ENCODE measurements at regions not wholly inside any gene's neighbourhood (a gene's known extent, or its start where the extent isn't known, plus 50 kb on each side); places are given as distances from the start of the nearest gene placed in this dataset.

GRCh38 chr6:164370773-164371172 lies 938.6 kb downstream of the C6orf118 start:
- TF ChIP-seq, protein P1, sequence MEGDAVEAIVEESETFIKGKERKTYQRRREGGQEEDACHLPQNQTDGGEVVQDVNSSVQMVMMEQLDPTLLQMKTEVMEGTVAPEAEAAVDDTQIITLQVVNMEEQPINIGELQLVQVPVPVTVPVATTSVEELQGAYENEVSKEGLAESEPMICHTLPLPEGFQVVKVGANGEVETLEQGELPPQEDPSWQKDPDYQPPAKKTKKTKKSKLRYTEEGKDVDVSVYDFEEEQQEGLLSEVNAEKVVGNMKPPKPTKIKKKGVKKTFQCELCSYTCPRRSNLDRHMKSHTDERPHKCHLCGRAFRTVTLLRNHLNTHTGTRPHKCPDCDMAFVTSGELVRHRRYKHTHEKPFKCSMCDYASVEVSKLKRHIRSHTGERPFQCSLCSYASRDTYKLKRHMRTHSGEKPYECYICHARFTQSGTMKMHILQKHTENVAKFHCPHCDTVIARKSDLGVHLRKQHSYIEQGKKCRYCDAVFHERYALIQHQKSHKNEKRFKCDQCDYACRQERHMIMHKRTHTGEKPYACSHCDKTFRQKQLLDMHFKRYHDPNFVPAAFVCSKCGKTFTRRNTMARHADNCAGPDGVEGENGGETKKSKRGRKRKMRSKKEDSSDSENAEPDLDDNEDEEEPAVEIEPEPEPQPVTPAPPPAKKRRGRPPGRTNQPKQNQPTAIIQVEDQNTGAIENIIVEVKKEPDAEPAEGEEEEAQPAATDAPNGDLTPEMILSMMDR (IDR thresholded peaks at IDR 0.05; ENCODE audit: control insufficient read depth, extremely low read depth, insufficient read depth), result no peak
- H3K4me3 ChIP-seq (ENCODE audit: low read depth, low read length), result no peak overlapping the region
- no peak for DNase-seq (ENCODE audit: low read depth)

DNA sequence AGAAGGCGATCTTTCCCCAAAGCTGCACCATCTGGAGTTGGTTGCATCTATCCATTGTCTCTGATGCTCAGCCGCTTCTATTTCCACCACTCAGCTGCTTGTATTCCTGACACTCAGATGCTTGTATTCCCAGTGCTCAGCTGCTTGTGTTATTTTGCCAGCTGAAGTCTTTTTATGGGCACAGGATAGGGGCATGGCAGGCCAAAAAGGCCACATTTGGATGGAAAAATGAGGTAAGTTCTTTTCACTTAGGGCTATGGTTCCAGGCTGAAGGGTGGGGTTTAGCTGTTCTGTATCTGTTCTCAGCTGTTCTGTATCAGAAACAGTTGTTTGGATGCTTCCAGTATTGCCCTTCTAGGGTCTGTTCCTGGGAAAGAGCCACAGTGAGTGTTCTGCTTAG lies 944.9 kb downstream of the QKI start:
- H3K4me3 ChIP-seq (ENCODE audit: low read depth, low read length), result no peak overlapping the region
- no peak for DNase-seq (ENCODE audit: low read depth)
- TF ChIP-seq, protein P1 (IDR thresholded peaks at IDR 0.05; ENCODE audit: control insufficient read depth, extremely low read depth, insufficient read depth), result no peak

DNA sequence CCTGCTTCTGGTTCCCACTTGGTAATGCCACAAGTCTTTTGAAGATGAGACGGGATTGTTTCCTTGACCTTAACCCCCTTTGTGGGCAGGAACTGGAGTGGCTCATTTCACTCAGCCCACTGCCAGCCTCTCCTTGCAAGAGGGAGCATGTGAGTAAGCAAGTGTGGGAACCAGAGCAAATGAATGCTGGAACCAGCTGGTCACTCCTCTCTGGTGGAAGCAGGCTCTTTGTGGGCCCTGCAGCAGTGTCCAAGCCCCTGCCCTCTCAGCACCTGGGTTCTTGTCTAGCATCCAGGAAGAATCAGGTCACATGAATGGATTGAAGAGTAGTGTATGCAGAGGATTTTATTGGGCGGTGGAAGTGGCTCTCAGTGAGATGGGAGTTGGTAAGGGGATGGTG lies 944.5 kb downstream of the QKI start:
- DNase-seq (ENCODE audit: low read depth), result no peak
- no peak overlapping the region for H3K4me3 ChIP-seq (ENCODE audit: low read depth, low read length)
- TF ChIP-seq, protein P1 (IDR thresholded peaks at IDR 0.05; ENCODE audit: control insufficient read depth, extremely low read depth, insufficient read depth), result no peak

DNA sequence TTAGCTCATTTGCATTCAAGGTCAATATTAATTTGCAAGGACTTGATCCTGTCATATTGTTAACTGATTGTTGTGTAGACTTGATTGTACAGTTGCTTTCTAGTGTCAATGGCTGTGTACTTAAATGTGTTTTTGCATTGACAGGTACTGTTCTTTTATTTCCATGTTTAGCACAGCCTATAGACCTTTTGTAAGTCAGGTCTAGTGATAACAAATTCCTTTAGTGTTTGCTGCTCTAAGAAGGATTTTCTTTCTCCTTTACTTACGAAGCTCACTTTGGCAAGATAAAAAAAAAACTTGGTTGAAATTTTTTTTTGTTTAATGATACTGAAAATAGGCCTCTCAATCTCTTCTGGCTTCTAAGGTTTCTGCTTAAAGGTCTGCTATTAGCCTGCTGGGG lies 942.3 kb downstream of the QKI start:
- H3K4me3 ChIP-seq (ENCODE audit: low read depth, low read length), result no peak overlapping the region
- TF ChIP-seq, protein P1 (IDR thresholded peaks at IDR 0.05; ENCODE audit: control insufficient read depth, extremely low read depth, insufficient read depth), result no peak
- DNase-seq (ENCODE audit: low read depth), result no peak

GRCh38 chr6:164347455-164347854 lies 932.9 kb downstream of the QKI start:
- TF ChIP-seq, protein P1 (IDR thresholded peaks at IDR 0.05; ENCODE audit: control insufficient read depth, extremely low read depth, insufficient read depth), result no peak
- no peak for DNase-seq (ENCODE audit: low read depth)
- H3K4me3 ChIP-seq (ENCODE audit: low read depth, low read length), result no peak overlapping the region

DNA sequence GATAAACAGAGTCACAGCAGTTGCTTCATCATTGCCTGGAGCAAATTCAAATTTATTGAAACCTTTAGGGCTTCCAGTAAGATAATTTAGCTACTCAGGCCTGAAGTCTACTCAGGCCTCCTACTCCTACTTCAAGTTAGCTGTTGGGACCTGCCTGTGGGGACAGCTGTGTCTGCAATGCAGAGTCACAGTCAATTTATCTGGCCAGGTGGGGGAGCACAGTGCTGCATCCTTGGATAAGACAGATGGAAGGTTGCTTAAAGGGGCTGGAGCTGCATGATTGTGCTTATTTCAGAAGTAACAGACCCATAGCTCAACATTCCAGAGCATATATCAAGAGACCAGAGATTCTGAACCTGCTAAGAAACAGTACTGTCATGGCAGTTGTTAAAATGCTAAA lies 932.1 kb downstream of the QKI start:
- no peak overlapping the region for H3K4me3 ChIP-seq (ENCODE audit: low read depth, low read length)
- DNase-seq (ENCODE audit: low read depth), result no peak
- TF ChIP-seq, protein P1 (IDR thresholded peaks at IDR 0.05; ENCODE audit: control insufficient read depth, extremely low read depth, insufficient read depth), result 0 out of 2 replicates have a peak, but pooled peaks have one; percentile 14

- H3K4me3 ChIP-seq (ENCODE audit: low read depth, low read length), result no peak overlapping the region
- DNase-seq (ENCODE audit: low read depth), result no peak
Observed at GRCh38 chr6:164345806-164346496, 931.4 kb downstream of the QKI start.

More at GRCh38 chr6:164345806-164346496, 931.4 kb downstream of the QKI start:
- TF ChIP-seq, protein P1 (IDR thresholded peaks at IDR 0.05; ENCODE audit: control insufficient read depth, extremely low read depth, insufficient read depth), result no peak
